GM11168 (cell line): ENCODE measurements at regions not wholly inside any gene's neighbourhood (a gene's known extent, or its start where the extent isn't known, plus 50 kb on each side); places are given as distances from the start of the nearest gene placed in this dataset.
"Not testable (repeated sequence)": the region's sequence is repeated elsewhere in the genome, so short reads cannot be mapped to it uniquely, and the experiment has no call there.

Experiments used
- in situ Hi-C: fragments of 300-500 bp; cut with MboI; formaldehyde crosslinking; loops from one replicate; pipeline ENCODE4 v1.12.0; 2022; ENCODE audit warnings: low sequenced_read_pairs; ENCODE audit not compliant: unreplicated experiment

DNA sequence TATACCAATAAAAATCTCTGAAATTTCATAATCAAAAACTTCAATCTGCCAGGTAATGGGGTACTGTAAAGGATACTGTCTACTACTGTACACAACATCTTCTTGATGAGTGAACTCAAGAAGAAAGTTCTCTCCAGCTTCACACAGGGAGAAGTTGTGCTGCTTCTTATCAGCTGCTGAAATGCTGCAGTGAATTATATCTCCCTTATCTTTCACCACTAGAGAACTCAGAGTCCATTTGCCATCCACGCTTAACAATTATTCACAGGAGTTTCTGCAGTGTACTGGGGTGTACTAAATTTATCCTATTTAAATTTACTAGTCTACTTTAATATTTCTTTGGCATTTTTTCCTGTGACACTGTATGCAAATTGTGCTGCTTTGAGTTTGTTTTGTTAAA lies 384.8 kb downstream of the TFAP2B start:
- in situ Hi-C loops = no loop called here

DNA sequence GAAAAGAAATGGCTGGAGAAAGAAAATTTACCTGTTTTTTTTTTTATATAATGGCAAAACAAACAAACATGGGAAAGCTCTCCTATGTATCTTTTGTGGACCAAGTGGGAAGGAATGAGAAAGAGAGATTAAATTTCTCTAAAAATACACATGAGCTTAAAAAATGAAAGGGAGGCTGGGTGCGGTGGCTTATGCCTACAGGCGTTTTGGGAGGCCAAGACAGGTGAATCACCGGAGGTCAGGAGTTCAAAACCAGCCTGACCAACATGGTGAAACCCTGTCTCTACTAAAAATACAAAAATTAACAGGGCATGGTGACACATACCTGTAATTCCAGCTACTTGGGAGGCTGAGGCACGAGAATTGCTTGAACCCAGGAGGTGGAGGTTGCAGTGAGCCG lies 388.0 kb downstream of the TFAP2B start:
- in situ Hi-C loops = not testable (repeated sequence)

- in situ Hi-C loops = no loop called here
Observed at GRCh38 chr6:51209651-51210050, 391.0 kb downstream of the TFAP2B start.

GRCh38 chr6:51213811-51214210 lies 395.1 kb downstream of the TFAP2B start:
- in situ Hi-C loops = no loop called here

GRCh38 chr6:51214442-51214841 lies 395.8 kb downstream of the TFAP2B start:
- in situ Hi-C loops = no loop called here

DNA sequence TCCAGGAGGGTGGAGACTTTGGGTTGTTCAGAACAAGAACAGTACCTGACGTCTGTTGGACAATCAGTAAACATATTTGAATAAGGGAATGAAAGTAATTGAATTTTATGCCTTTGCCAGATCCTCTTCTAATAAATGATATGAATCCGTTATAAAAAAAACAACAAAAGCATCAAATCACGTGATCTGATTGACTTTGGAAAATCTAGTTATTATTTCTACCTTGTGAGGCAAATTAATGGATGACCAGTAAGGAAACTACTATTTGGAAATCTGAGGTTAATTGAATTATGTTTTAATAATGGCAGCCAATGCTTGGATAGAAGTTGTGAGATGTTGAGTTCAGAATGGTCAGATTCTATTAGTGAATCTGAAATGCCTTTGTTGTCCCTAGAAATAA lies 399.5 kb downstream of the TFAP2B start:
- in situ Hi-C loops = no loop called here

- in situ Hi-C loops = not testable (repeated sequence)
Observed at GRCh38 chr6:51224580-51225240, 406.0 kb downstream of the TFAP2B start.

GRCh38 chr6:51241376-51241775 lies 422.7 kb downstream of the TFAP2B start:
- in situ Hi-C loops = no loop called here

- in situ Hi-C loops = no loop called here
Observed at GRCh38 chr6:51249798-51250197, 431.1 kb downstream of the TFAP2B start.

DNA sequence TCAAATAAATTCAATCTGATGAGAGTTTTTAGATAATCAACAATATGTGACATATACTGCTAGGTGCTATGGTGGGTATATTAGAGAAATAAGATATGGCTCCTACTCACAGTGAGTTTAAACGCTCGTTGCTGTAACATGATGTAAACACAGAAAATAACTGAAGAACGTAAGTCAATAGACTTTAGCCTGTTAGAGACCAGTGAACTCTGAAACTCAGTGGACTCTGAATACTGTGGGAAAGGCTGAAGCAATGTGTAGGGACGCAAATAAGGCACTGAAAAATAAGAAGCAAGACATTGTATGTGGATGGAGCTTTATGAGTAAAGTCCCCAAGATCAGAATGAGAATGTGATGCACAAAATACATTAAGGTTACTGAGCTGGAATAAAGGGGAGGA lies 431.6 kb downstream of the TFAP2B start:
- in situ Hi-C loops = no loop called here

DNA sequence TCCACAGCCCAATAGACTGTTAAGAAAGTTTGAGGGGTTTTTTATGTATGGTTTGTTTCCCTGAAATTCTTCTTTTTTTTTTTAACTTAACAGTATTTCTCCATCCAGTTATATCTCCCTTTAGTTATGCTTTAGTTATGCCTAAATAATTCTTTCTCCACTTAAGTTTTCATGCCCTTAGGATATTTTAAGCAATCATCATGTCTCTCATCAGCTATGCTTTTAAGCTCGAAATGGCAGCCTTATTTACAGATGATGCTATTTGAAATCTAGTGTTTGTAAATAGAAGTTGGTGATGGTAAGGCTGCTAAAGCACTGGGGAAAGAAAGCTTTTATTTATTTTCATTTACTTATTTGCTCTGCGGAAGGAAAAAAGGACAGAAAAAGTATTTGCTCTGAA lies 439.3 kb downstream of the TFAP2B start:
- in situ Hi-C loops = no loop called here

GRCh38 chr6:51260003-51260402 lies 441.3 kb downstream of the TFAP2B start:
- in situ Hi-C loops = no loop called here

- in situ Hi-C loops = no loop called here
Observed at GRCh38 chr6:51261691-51262090, 443.0 kb downstream of the TFAP2B start.

GRCh38 chr6:51265426-51265825 lies 446.8 kb downstream of the TFAP2B start:
- in situ Hi-C loops = no loop called here

- in situ Hi-C loops = no loop called here
Observed at GRCh38 chr6:51266604-51267003, 447.9 kb downstream of the TFAP2B start.

- in situ Hi-C loops = no loop called here
Observed at GRCh38 chr6:51268666-51269065, 450.0 kb downstream of the TFAP2B start.

DNA sequence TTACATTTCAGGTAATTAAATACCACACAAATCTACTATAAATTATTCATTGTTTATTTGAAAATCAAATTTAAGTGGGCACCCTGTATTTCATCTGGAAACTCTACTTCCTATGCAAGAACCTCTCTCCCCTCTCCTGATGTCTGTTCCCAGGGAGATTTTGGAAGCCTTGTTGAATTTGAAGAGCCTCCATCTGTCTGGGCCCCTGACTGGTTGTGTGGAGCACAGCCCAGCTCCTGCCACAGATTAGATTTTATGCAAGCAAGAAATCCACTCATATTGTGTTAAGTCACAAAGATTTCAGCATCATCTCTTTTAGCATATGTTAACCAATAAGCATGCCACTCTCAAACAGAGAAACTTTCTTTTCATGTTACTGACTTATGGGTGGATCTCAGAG lies 451.2 kb downstream of the TFAP2B start:
- in situ Hi-C loops = no loop called here

DNA sequence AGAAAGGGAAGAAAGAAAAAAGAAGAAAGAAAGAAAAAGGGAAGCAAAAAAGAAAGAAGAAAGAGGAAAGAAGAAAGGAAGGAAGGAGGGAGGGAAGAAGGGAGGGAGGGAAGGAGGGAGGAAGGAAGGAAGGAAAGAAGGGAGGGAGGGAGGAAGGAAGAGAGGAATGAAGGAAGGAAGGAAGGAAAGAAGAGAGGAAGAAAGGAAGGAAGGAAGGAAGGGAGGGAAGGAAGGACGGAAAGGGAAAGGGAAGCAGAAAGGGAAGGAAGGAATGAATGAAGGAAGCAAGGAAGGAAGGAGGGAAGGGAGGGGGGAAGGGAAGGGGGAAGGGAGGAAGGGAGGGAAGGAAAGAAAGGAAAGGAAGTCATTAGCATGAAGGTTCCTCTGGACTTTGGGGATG lies 452.9 kb downstream of the TFAP2B start:
- in situ Hi-C loops = no loop called here

DNA sequence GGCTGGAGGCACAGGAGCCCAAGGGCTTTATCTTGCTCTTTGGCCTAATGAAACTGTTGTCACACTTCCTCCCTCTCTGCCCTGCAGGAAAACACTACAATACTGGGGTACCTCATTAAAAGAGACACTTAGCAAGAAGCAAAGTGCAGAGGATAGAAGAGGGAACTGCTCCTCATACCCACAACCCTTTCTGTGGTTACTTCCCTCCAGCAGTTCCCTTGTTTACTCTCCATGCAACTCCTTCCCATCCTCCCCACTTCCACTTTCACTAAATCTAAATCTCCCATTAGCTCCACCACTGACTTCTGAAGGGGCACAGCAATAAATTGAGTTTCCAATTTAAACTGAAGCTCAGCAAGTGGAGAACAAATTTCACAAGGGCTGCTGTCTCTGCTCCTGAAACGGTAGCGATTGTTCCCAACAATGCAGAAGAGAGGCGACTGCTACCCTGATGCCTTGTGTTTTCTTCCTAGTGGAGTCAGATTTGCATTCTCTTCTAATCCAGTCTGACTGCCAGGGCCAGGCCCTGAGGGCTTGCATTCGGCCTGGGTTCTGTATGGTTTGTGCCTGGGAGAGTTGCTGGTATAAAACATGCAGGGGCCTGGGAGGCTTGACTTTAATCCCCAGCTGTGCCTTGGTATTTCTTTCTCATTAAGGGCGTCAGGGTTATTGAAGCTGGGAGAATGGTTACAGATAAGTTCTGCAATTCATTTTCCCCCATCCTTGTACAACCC lies 454.7 kb downstream of the TFAP2B start:
- in situ Hi-C loops = no loop called here

GRCh38 chr6:51277474-51277873 lies 458.8 kb downstream of the TFAP2B start:
- in situ Hi-C loops = no loop called here

- in situ Hi-C loops = no loop called here
Observed at GRCh38 chr6:51282026-51282425, 463.4 kb downstream of the TFAP2B start.

DNA sequence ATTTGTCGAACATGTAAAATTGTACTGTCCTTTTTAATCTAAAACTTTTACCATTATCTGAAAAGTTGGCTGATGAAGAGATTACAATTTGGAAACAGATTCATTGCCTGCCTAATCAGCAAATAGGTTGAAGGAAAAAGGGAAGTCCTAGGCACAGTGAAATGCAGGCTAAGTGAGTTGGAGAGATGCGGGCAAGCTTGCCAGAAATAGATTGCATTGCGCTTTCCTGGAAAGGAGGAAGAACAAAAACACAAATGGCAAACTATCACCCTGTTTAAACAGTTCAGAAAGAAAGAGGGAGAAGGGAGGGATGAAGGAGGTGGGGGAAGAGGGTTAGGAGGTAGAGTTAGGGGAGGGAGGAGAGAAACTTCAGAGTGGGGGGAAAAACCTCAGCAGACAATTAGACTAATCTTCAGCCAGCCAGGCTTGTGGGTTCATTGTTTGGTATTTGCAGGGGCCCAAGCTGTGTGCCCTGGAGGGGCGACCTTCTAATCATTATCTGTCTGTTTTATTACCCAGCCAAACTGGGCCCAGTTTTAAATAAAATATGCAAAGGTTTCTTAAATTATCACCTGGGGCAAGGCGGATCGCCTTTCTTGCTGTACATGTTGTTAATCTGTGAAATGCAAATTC lies 465.2 kb downstream of the TFAP2B start:
- in situ Hi-C loops = no loop called here
